Muscle layer of duodenum (tissue), 2 donors: ENCODE measurements at regions not wholly inside any gene's neighbourhood (a gene's known extent, or its start where the extent isn't known, plus 50 kb on each side); places are given as distances from the start of the nearest gene placed in this dataset.

Source experiments
- H3K27ac ChIP-seq: one replicate; pipeline ENCODE4 v1.7.0; 2013; ENCODE audit warnings: mild to moderate bottlenecking, low read length
- H3K27me3 ChIP-seq: one replicate; pipeline ENCODE4 v1.7.0; 2013; ENCODE audit warnings: low read depth, mild to moderate bottlenecking, control low read depth, low read length
- H3K36me3 ChIP-seq, 2 donors: one replicate each; pipeline ENCODE4 v1.7.0; 2013; ENCODE audit warnings: low read length in 2 of 2, control low read depth in 1 of 2, mild to moderate bottlenecking in 1 of 2; ENCODE audit not compliant: insufficient read depth in 2 of 2, control insufficient read depth in 1 of 2
- H3K4me1 ChIP-seq, 2 donors: one replicate each; pipeline ENCODE4 v1.7.0; 2013; ENCODE audit warnings: low read length in 2 of 2, mild to moderate bottlenecking in 2 of 2, control low read depth in 1 of 2, moderate library complexity in 1 of 2; ENCODE audit not compliant: insufficient read depth in 2 of 2, control insufficient read depth in 1 of 2
- H3K4me3 ChIP-seq, 2 donors: one replicate each; pipeline ENCODE4 v1.7.0; 2013; ENCODE audit warnings: low read length in 2 of 2, low read depth in 1 of 2, mild to moderate bottlenecking in 1 of 2
- H3K9me3 ChIP-seq, 2 donors: one replicate each; pipeline ENCODE4 v1.7.0; 2013; ENCODE audit warnings: low read length in 2 of 2, control low read depth in 1 of 2, mild to moderate bottlenecking in 1 of 2; ENCODE audit not compliant: control insufficient read depth in 1 of 2
- donor health status: healthy.

GRCh38 chr20:50250679-50251382 is 60.2 kb downstream of the CEBPB start:
- Histone ChIP-seq H3K4me1 (peaks cover 0 to 4% of the 10 kb centered on the region in 2 donors), H3K27me3 (no peaks in the 10 kb centered on the region), H3K9me3 (no peaks in the 10 kb centered on the region), H3K36me3 (no peaks in the 10 kb centered on the region), H3K4me3 (no peak overlapping the region), H3K27ac (no peak overlapping the region)

GRCh38 chr20:50251383-50251748 is 60.7 kb downstream of the CEBPB start:
- H3K9me3 ChIP-seq, result no peaks in the 10 kb centered on the region
- H3K4me3 ChIP-seq, result no peak overlapping the region
- peaks cover 0 to 4% of the 10 kb centered on the region in 2 donors for H3K4me1 ChIP-seq
- H3K27ac ChIP-seq, result no peak overlapping the region
- no peaks in the 10 kb centered on the region for H3K36me3 ChIP-seq
- H3K27me3 ChIP-seq, result no peaks in the 10 kb centered on the region

- H3K36me3 ChIP-seq, result no peaks in the 10 kb centered on the region
Observed at GRCh38 chr20:50251992-50252511, 61.4 kb downstream of the CEBPB start.

GRCh38 chr20:50252701-50253100 is 62.1 kb downstream of the CEBPB start:
- Histone ChIP-seq H3K4me1 (no peaks in the 10 kb centered on the region), H3K4me3 (no peak overlapping the region), H3K27ac (no peak overlapping the region), H3K9me3 (no peaks in the 10 kb centered on the region), H3K36me3 (no peaks in the 10 kb centered on the region), H3K27me3 (no peaks in the 10 kb centered on the region)

More at GRCh38 chr20:50251992-50252511, 61.4 kb downstream of the CEBPB start:
- no peak overlapping the region for H3K4me3 ChIP-seq
- peaks cover 0 to 4% of the 10 kb centered on the region in 2 donors for H3K4me1 ChIP-seq
- H3K27ac ChIP-seq, result no peak overlapping the region
- no peaks in the 10 kb centered on the region for H3K9me3 ChIP-seq
- no peaks in the 10 kb centered on the region for H3K27me3 ChIP-seq

GRCh38 chr20:50253101-50253500 is 62.5 kb downstream of the CEBPB start:
- H3K36me3 ChIP-seq, result no peaks in the 10 kb centered on the region
- H3K4me3 ChIP-seq, result no peak overlapping the region
- H3K4me1 ChIP-seq, result no peaks in the 10 kb centered on the region
- no peaks in the 10 kb centered on the region for H3K9me3 ChIP-seq
- H3K27ac ChIP-seq, result no peak overlapping the region
- no peaks in the 10 kb centered on the region for H3K27me3 ChIP-seq

- Histone ChIP-seq H3K27me3 (no peaks in the 10 kb centered on the region), H3K4me1 (no peaks in the 10 kb centered on the region), H3K4me3 (no peak overlapping the region), H3K27ac (no peak overlapping the region), H3K9me3 (no peaks in the 10 kb centered on the region), H3K36me3 (no peaks in the 10 kb centered on the region)
Observed at GRCh38 chr20:50254466-50255079, 63.9 kb downstream of the CEBPB start.

- Histone ChIP-seq H3K27ac (no peak overlapping the region), H3K4me1 (peaks cover 8 to 9% of the 10 kb centered on the region in 2 donors), H3K9me3 (no peaks in the 10 kb centered on the region), H3K27me3 (no peaks in the 10 kb centered on the region), H3K36me3 (no peaks in the 10 kb centered on the region), H3K4me3 (no peak overlapping the region)
Observed at GRCh38 chr20:50256577-50256976, 65.9 kb downstream of the CEBPB start.

GRCh38 chr20:50257860-50258259 is 67.2 kb downstream of the CEBPB start:
- no peaks in the 10 kb centered on the region for H3K36me3 ChIP-seq
- no peaks in the 10 kb centered on the region for H3K27me3 ChIP-seq
- H3K27ac ChIP-seq, result no peak overlapping the region
- no peak overlapping the region for H3K4me3 ChIP-seq
- H3K9me3 ChIP-seq, result no peaks in the 10 kb centered on the region
- H3K4me1 ChIP-seq, result peaks cover 8 to 9% of the 10 kb centered on the region in 2 donors

- Histone ChIP-seq H3K27me3 (no peaks in the 10 kb centered on the region), H3K27ac (no peak overlapping the region), H3K36me3 (no peaks in the 10 kb centered on the region), H3K4me1 (peaks cover 8 to 9% of the 10 kb centered on the region in 2 donors), H3K4me3 (no peak overlapping the region), H3K9me3 (no peaks in the 10 kb centered on the region)
Observed at GRCh38 chr20:50258790-50259483, 68.3 kb downstream of the CEBPB start.

- Histone ChIP-seq H3K27ac (peak overlapping the region; percentile 33), H3K4me3 (no peak overlapping the region), H3K4me1 (peaks cover 8 to 9% of the 10 kb centered on the region in 2 donors), H3K36me3 (no peaks in the 10 kb centered on the region), H3K27me3 (no peaks in the 10 kb centered on the region), H3K9me3 (no peaks in the 10 kb centered on the region)
Observed at GRCh38 chr20:50259705-50260478, 69.3 kb downstream of the CEBPB start.
